ENCODE measurements at regions not wholly inside any gene's neighbourhood (a gene's known extent, or its start where the extent isn't known, plus 50 kb on each side); places are given as distances from the start of the nearest gene placed in this dataset.

GRCh38 chr16:86777381-86777946 lies 199.1 kb downstream of the FOXL1 start:
- no peak for DNase-seq

- no peak for DNase-seq
Observed at GRCh38 chr16:86778108-86778745, 199.9 kb downstream of the FOXL1 start.

GRCh38 chr16:86778978-86779377 lies 200.6 kb downstream of the FOXL1 start:
- no peak for DNase-seq

GRCh38 chr16:86781046-86781445 lies 202.7 kb downstream of the FOXL1 start:
- no peak for DNase-seq

- DNase-seq, result no peak
Observed at GRCh38 chr16:86783636-86784626, 205.6 kb downstream of the FOXL1 start.

GRCh38 chr16:86786338-86786737 lies 208.0 kb downstream of the FOXL1 start:
- no peak for DNase-seq

- DNase-seq, result no peak
Observed at GRCh38 chr16:86786994-86787393, 208.6 kb downstream of the FOXL1 start.

- DNase-seq, result no peak
Observed at GRCh38 chr16:86787538-86787937, 209.2 kb downstream of the FOXL1 start.

- DNase-seq, result no peak
Observed at GRCh38 chr16:86789621-86790051, 211.3 kb downstream of the FOXL1 start.

GRCh38 chr16:86791287-86792035 lies 213.1 kb downstream of the FOXL1 start:
- no peak for DNase-seq

GRCh38 chr16:86794216-86794864 lies 216.0 kb downstream of the FOXL1 start:
- DNase-seq, result no peak

GRCh38 chr16:86797700-86798099 lies 219.4 kb downstream of the FOXL1 start:
- DNase-seq, result no peak

- no peak for DNase-seq
Observed at GRCh38 chr16:86798247-86799041, 220.1 kb downstream of the FOXL1 start.

- DNase-seq, result no peak
Observed at GRCh38 chr16:86799367-86799766, 221.0 kb downstream of the FOXL1 start.

- DNase-seq, result no peak
Observed at GRCh38 chr16:86800894-86801293, 222.5 kb downstream of the FOXL1 start.

- no peak for DNase-seq
Observed at GRCh38 chr16:86802013-86802412, 223.7 kb downstream of the FOXL1 start.

GRCh38 chr16:86805188-86805587 lies 226.8 kb downstream of the FOXL1 start:
- DNase-seq, result no peak

GRCh38 chr16:86806181-86806837 lies 228.0 kb downstream of the FOXL1 start:
- DNase-seq, result no peak

- no peak for DNase-seq
Observed at GRCh38 chr16:86806838-86807351, 228.5 kb downstream of the FOXL1 start.

GRCh38 chr16:86808863-86809444 lies 230.6 kb downstream of the FOXL1 start:
- no peak for DNase-seq

Measured in COR-L47 (cell line).